GM04503 (cell line): ENCODE measurements at regions not wholly inside any gene's neighbourhood (a gene's known extent, or its start where the extent isn't known, plus 50 kb on each side); places are given as distances from the start of the nearest gene placed in this dataset.

ENCODE experiments used
- DNase-seq: peaks from one replicate; pipeline ENCODE4 v3.0.0-alpha.2; 2012; ENCODE audit warnings: low read depth

GRCh38 chr1:99163671-99164070 lies 100.6 kb upstream of the PLPPR4 start:
- no peak for DNase-seq

DNA sequence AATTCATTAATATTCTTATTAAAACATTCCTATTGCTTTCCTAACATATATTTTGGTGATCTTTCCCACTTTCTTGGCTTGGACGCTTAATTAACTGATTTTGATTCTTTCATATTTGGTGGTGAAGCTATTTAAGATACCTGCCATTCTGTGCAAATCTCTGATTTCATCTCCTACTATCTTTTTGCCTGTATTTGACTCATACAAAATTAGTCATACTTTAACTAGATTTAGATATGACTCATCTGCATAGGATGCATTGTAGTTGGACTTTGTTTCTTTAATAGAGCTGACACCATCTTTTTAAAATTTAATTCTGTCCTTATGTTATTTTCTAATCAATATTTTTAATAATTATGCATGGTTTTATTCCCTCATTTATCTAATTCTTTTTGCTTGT lies 93.8 kb upstream of the PLPPR4 start:
- DNase-seq, result no peak

- no peak for DNase-seq
Measured at GRCh38 chr1:99171184-99171813, 93.0 kb upstream of the PLPPR4 start.

- no peak for DNase-seq
Measured at GRCh38 chr1:99173282-99173681, 91.0 kb upstream of the PLPPR4 start.

DNA sequence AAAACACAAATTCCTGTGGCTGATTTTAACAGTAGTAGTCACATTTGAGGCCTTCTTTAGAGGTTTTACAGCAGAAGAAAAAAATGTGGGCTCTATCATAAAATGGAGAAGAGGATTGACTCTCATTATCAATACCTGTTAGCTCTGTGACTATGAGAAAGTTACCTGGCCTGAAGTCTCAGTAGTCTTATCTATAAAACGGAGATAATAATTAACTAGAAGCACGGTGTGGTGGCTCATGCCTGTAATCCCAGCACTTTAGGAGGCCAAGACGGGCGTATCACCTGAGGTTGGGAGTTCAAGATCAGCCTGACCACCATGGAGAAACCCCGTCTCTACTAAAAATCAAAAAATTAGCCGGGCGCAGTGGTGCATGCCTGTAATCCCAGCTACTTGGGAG lies 90.4 kb upstream of the PLPPR4 start:
- no peak for DNase-seq

DNA sequence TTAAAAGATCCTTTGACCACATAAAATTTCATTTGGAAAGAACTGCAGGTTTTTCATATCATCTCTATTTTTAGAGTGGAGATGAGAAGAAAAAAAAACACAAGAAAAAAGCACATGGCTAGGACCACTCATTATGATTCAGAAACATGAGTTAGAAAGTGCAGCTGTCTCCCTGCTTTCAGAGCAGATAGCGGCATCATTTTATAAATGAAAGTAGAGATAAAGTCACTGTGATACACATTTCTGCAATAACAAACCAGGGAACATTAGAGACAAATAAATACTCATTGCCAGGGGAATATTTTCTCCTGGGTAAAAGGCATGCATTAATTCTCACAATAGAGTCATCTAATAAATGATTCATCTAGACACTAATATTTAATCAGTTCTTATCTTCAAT lies 87.5 kb upstream of the PLPPR4 start:
- DNase-seq, result no peak

DNA sequence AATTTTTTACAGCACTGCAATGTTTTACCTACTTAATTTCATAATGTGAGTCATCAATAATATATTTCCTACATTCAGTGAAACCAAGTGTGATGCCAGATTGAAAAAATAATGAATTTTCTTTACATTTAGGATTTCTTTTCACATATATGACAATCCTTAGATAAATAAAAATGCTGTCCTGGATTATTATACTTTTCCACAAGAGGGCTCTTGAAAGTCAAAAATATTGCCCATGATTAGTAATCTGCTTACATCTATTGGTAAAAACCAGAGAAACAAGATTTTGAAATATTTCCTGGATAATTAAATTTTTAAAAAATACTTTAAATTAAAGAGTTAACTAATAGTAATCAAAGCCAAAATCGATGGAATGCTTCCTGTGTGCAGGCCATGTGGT lies 86.8 kb upstream of the PLPPR4 start:
- no peak for DNase-seq

DNA sequence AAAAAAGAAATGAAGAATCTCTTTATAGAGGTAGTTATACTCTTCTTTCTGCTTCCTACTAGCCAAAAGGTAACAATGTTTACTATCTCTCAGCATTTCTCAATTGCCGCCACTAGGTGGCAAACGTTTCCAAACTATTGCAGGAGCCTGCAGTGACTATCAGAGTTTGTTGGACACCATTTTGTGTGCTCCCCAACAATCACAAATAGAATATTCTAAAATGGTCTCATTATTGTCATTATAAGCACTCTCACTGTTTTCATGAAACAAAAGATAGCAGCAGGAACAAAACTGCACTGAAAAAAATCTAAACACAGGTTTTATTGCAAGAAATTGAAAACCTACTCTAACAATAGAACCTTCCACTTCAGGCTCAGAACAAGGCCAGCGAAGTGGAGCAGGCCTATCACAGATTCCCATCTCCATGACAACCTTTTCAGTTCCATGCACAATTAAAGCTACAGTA lies 83.9 kb upstream of the PLPPR4 start:
- DNase-seq, result peak; percentile 25

DNA sequence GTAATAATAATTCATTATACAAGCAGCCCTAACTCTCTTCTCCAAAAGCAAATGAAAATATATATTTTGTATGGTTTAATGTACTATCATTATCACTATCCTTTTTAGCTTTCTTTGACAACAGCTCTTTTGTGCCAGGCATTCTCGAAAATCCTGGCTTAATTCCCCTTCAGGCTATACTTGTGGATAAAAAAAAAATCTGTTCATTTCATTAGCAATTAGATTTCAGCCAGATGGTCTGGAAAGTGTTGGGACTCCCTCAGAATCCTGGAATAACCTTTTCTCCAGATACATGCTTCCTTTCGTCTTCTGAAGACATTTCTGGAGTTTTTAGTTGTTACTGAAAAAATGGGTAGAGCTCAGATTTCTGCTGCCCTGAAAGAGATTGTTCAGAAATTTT lies 83.4 kb upstream of the PLPPR4 start:
- no peak for DNase-seq

DNA sequence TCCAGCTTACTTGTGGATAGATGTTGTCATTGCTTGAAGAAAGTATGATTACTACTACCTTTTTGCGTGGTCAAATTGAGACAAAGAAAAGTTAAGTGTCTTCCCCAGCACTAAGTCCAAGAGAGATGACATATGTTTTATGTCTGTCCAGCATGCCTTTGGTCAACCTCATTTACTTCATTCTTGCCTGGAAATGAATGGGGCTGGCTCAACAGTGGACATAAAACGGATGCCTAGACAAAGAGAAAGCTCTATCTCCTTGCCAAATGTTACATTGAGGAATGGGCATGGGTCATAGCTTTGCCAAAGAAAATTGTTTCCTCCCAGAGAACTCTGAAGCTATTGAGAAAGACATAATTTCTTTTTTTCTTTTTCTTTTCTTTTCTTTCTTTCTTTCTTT lies 82.4 kb upstream of the PLPPR4 start:
- no peak for DNase-seq

DNA sequence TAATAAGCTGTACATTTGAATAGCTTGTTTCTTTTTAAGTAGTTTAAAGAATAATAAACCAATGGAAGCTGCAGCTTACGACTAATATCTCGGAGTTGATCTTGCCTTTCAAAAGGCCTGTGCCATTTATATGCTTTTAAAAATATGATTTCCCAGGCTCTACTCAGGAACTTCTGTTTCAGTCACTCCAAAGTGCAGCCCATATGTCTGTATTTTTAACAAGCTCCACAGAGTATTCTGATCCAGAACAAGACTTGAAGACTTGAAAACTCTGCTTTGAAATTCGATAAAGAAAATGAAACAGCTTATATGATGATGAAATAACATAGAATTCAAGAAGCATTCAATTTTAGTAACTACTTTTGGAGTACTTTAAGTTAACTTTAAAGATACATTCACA lies 79.1 kb upstream of the PLPPR4 start:
- no peak for DNase-seq

DNA sequence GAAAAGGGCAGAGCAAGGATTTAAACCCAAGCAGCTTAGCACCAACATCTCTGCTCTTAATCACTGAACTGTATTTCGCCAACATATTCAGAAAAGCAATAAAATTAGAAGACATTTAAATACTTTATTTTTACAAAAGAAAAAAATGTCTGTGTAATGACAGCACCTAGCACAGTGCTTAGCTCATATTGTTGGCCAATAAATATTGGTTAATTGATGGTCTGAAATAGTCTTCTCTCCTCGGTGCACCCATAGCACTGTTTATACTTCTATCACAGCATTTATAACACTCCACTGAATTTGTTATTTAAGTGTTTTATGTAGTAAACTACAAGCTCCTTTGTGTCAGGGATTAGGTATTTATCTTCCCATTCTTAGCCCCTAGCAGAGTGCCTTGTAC lies 70.9 kb upstream of the PLPPR4 start:
- DNase-seq, result no peak

- no peak for DNase-seq
Measured at GRCh38 chr1:99198393-99198792, 65.9 kb upstream of the PLPPR4 start.

GRCh38 chr1:99207216-99207615 lies 57.1 kb upstream of the PLPPR4 start:
- no peak for DNase-seq
